ENCODE measurements at regions not wholly inside any gene's neighbourhood (a gene's known extent, or its start where the extent isn't known, plus 50 kb on each side); places are given as distances from the start of the nearest gene placed in this dataset.

GRCh38 chr15:31448635-31448979 is 122.0 kb downstream of the KLF13 start:
- Mint-ChIP-seq H3K36me3 (no peaks in the 10 kb centered on the region), H3K4me3 (no peak overlapping the region), H3K4me1 (peaks cover 8 to 17% (median 12%) of the 10 kb centered on the region in 3 donors), H3K9me3 (peaks cover 2 to 7% (median 6%) of the 10 kb centered on the region in 3 donors), H3K27me3 (no peaks in the 10 kb centered on the region), H3K27ac (peak overlapping the region; percentile 2 to 12)
- H3K27ac ChIP-seq (ENCODE audit: low read length), result no peak overlapping the region
- DNase-seq (no peak), ATAC-seq (replicated peaks in 1 of 4) (no peak)
- WGBS (ENCODE audit: insufficient coverage), result 54% methylated on average over 3 of the region's 5 CpGs
- POLR2A ChIA-PET, result no interaction called here
- no peaks in the 10 kb centered on the region for H3K27me3 ChIP-seq (replicated peaks in 1 of 2; ENCODE audit: control insufficient read depth in 2 of 2, extremely low read depth in 1 of 2, insufficient read depth in 2 of 2, low read length in 1 of 2)
- CTCF ChIA-PET, result interaction anchor here in 1 of 2 donors (0.9 kb wide), 1 partner anchor 41 kb away, joined by 5 read pairs; no protein-coding TSS in a partner anchor
- no peaks in the 10 kb centered on the region for H3K9me3 ChIP-seq
- H3K4me1 ChIP-seq (ENCODE audit: control insufficient read depth in 1 of 2, extremely low read depth in 1 of 2, insufficient read depth in 2 of 2, low read length in 2 of 2), result peaks cover 2 to 5% of the 10 kb centered on the region in 2 experiments
- H3K36me3 ChIP-seq (ENCODE audit: control insufficient read depth in 2 of 2, extremely low read depth in 1 of 2, insufficient read depth in 1 of 2, low read length in 1 of 2), result no peaks in the 10 kb centered on the region
- H3K4me3 ChIP-seq (ENCODE audit: control insufficient read depth in 1 of 2, extremely low read depth in 1 of 2, low read length in 1 of 2), result no peak overlapping the region

GRCh38 chr15:31452595-31453557 is 126.2 kb downstream of the KLF13 start:
- peaks cover 11 to 21% (median 11%) of the 10 kb centered on the region in 3 donors for H3K4me1 Mint-ChIP-seq
- ATAC-seq (replicated peaks in 1 of 4) (no peak), DNase-seq (no peak)
- H3K27me3 Mint-ChIP-seq, result no peaks in the 10 kb centered on the region
- Histone ChIP-seq H3K27ac (ENCODE audit: low read length) (no peak overlapping the region), H3K4me3 (ENCODE audit: control insufficient read depth in 1 of 2, extremely low read depth in 1 of 2, low read length in 1 of 2) (no peak overlapping the region), H3K27me3 (replicated peaks in 1 of 2; ENCODE audit: control insufficient read depth in 2 of 2, extremely low read depth in 1 of 2, insufficient read depth in 2 of 2, low read length in 1 of 2) (peaks cover 0 to 5% of the 10 kb centered on the region in 2 experiments), H3K4me1 (ENCODE audit: control insufficient read depth in 1 of 2, extremely low read depth in 1 of 2, insufficient read depth in 2 of 2, low read length in 2 of 2) (peaks cover 0 to 5% of the 10 kb centered on the region in 2 experiments), H3K36me3 (ENCODE audit: control insufficient read depth in 2 of 2, extremely low read depth in 1 of 2, insufficient read depth in 1 of 2, low read length in 1 of 2) (no peaks in the 10 kb centered on the region), H3K9me3 (no peaks in the 10 kb centered on the region)
- peaks cover 5% of the 10 kb centered on the region for H3K36me3 Mint-ChIP-seq
- ChIA-PET CTCF (interaction anchor here in 1 of 2 donors (0.7 kb wide), 1 partner anchor 39 kb away, joined by 5 read pairs; no protein-coding TSS in a partner anchor), POLR2A (no interaction called here)
- no peak overlapping the region for H3K27ac Mint-ChIP-seq
- 96% methylated on average over 25 of the region's 36 CpGs for WGBS (ENCODE audit: insufficient coverage)
- H3K4me3 Mint-ChIP-seq, result no peak overlapping the region
- H3K9me3 Mint-ChIP-seq, result peaks cover 2 to 12% (median 12%) of the 10 kb centered on the region in 3 donors

GRCh38 chr15:31453558-31454318 is 127.1 kb downstream of the KLF13 start:
- DNase-seq (no peak), ATAC-seq (replicated peaks in 1 of 4) (no peak)
- CTCF ChIA-PET, result interaction anchor here in 1 of 2 donors (1.2 kb wide), 1 partner anchor 255 kb away, joined by 8 read pairs; no protein-coding TSS in a partner anchor
- Mint-ChIP-seq H3K27me3 (no peaks in the 10 kb centered on the region), H3K9me3 (peaks cover 2 to 12% (median 12%) of the 10 kb centered on the region in 3 donors), H3K4me1 (peaks cover 8 to 19% (median 11%) of the 10 kb centered on the region in 3 donors), H3K36me3 (peaks cover 5% of the 10 kb centered on the region), H3K27ac (no peak overlapping the region), H3K4me3 (no peak overlapping the region)
- Histone ChIP-seq H3K27me3 (replicated peaks in 1 of 2; ENCODE audit: control insufficient read depth in 2 of 2, extremely low read depth in 1 of 2, insufficient read depth in 2 of 2, low read length in 1 of 2) (peaks cover 0 to 7% of the 10 kb centered on the region in 2 experiments), H3K27ac (ENCODE audit: low read length) (no peak overlapping the region), H3K9me3 (no peaks in the 10 kb centered on the region), H3K4me1 (ENCODE audit: control insufficient read depth in 1 of 2, extremely low read depth in 1 of 2, insufficient read depth in 2 of 2, low read length in 2 of 2) (peaks cover 3 to 5% of the 10 kb centered on the region in 2 experiments), H3K36me3 (ENCODE audit: control insufficient read depth in 2 of 2, extremely low read depth in 1 of 2, insufficient read depth in 1 of 2, low read length in 1 of 2) (no peaks in the 10 kb centered on the region), H3K4me3 (ENCODE audit: control insufficient read depth in 1 of 2, extremely low read depth in 1 of 2, low read length in 1 of 2) (no peak overlapping the region)
- WGBS (ENCODE audit: insufficient coverage), result 98% methylated on average over 22 of the region's 29 CpGs
- POLR2A ChIA-PET, result no interaction called here

- Mint-ChIP-seq H3K9me3 (peaks cover 2 to 12% (median 12%) of the 10 kb centered on the region in 3 donors), H3K27ac (peak overlapping the region; percentile 34 to 43), H3K4me3 (no peak overlapping the region), H3K27me3 (no peaks in the 10 kb centered on the region), H3K36me3 (peaks cover 5% of the 10 kb centered on the region), H3K4me1 (peaks cover 15 to 27% (median 18%) of the 10 kb centered on the region in 3 donors)
- H3K9me3 ChIP-seq, result no peaks in the 10 kb centered on the region
- no peak overlapping the region for H3K4me3 ChIP-seq (ENCODE audit: control insufficient read depth in 1 of 2, extremely low read depth in 1 of 2, low read length in 1 of 2)
- CTCF ChIA-PET, result interaction anchor here in 1 of 2 donors (1.0 to 1.4 kb wide), 3 partner anchors 17 to 95 kb away, joined by 3 read pairs; no protein-coding TSS in a partner anchor
- peaks cover 0 to 7% of the 10 kb centered on the region in 2 experiments for H3K27me3 ChIP-seq (replicated peaks in 1 of 2; ENCODE audit: control insufficient read depth in 2 of 2, extremely low read depth in 1 of 2, insufficient read depth in 2 of 2, low read length in 1 of 2)
- H3K27ac ChIP-seq (ENCODE audit: low read length), result no peak overlapping the region
- WGBS (ENCODE audit: insufficient coverage), result no CpG with 5 or more reads among the region's 1 CpG
- POLR2A ChIA-PET, result no interaction called here
- H3K36me3 ChIP-seq (ENCODE audit: control insufficient read depth in 2 of 2, extremely low read depth in 1 of 2, insufficient read depth in 1 of 2, low read length in 1 of 2), result no peaks in the 10 kb centered on the region
- peaks cover 8 to 12% of the 10 kb centered on the region in 2 experiments for H3K4me1 ChIP-seq (ENCODE audit: control insufficient read depth in 1 of 2, extremely low read depth in 1 of 2, insufficient read depth in 2 of 2, low read length in 2 of 2)
- ATAC-seq (replicated peaks in 1 of 4) (peak in 1 of 4 experiments; percentile 23), DNase-seq (no peak)
Measured at GRCh38 chr15:31455499-31455898, 128.9 kb downstream of the KLF13 start.

- Histone ChIP-seq H3K4me1 (ENCODE audit: control insufficient read depth in 1 of 2, extremely low read depth in 1 of 2, insufficient read depth in 2 of 2, low read length in 2 of 2) (peaks cover 8 to 12% of the 10 kb centered on the region in 2 experiments), H3K27me3 (replicated peaks in 1 of 2; ENCODE audit: control insufficient read depth in 2 of 2, extremely low read depth in 1 of 2, insufficient read depth in 2 of 2, low read length in 1 of 2) (peaks cover 0 to 7% of the 10 kb centered on the region in 2 experiments), H3K9me3 (no peaks in the 10 kb centered on the region), H3K27ac (ENCODE audit: low read length) (no peak overlapping the region), H3K36me3 (ENCODE audit: control insufficient read depth in 2 of 2, extremely low read depth in 1 of 2, insufficient read depth in 1 of 2, low read length in 1 of 2) (no peaks in the 10 kb centered on the region), H3K4me3 (ENCODE audit: control insufficient read depth in 1 of 2, extremely low read depth in 1 of 2, low read length in 1 of 2) (no peak overlapping the region)
- Mint-ChIP-seq H3K9me3 (peaks cover 0 to 6% (median 5%) of the 10 kb centered on the region in 3 donors), H3K4me3 (no peak overlapping the region), H3K36me3 (peaks cover 5% of the 10 kb centered on the region), H3K27me3 (no peaks in the 10 kb centered on the region), H3K4me1 (peaks cover 15 to 32% (median 18%) of the 10 kb centered on the region in 3 donors), H3K27ac (no peak overlapping the region)
- ATAC-seq (replicated peaks in 1 of 4) (no peak), DNase-seq (no peak)
- 86% methylated on average over 6 of the region's 8 CpGs for WGBS (ENCODE audit: insufficient coverage)
- POLR2A ChIA-PET, result no interaction called here
- CTCF ChIA-PET, result interaction anchor here (0.5 to 1.3 kb wide), 4 partner anchors 18 to 218 kb away, joined by 3 to 5 read pairs (median 3); no protein-coding TSS in a partner anchor
Measured at GRCh38 chr15:31456354-31457060, 129.9 kb downstream of the KLF13 start.
